HepG2 (cell line): ENCODE measurements at regions not wholly inside any gene's neighbourhood (a gene's known extent, or its start where the extent isn't known, plus 50 kb on each side); places are given as distances from the start of the nearest gene placed in this dataset.

Experiments used
- ATAC-seq: fragments of 200-7000 bp; cut with Tn5 transposase; 3 replicates; pipeline ENCODE4 v1.9.1; 2020; ENCODE audit warnings: mild to moderate bottlenecking, moderate library complexity
- BruUV-seq: library from RNA; stranded (reverse); fragments of 400-500 nt; replicated peaks from 2 replicates; lab custom pipeline; 2021; lab: Mats Ljungman, UMichigan
- CTCF ChIA-PET: fragments of 300-600 bp; formaldehyde crosslinking; extraction: SDS; loops from one replicate; lab custom pipeline; 2021; ENCODE audit warnings: low total read pairs, inconsistent platforms, low intra/inter-chr PET ratio; lab: Yijun Ruan, JAX
- POLR2A ChIA-PET: fragments of 350-600 bp; sonication (Branson Sonifier 250); formaldehyde crosslinking; loops from one replicate; lab custom pipeline; 2020; ENCODE audit warnings: antibody characterized with exemption, inconsistent platforms; lab: Yijun Ruan, JAX
- DNase-seq: peaks from one replicate; pipeline ENCODE4 v3.0.0-alpha.2; 2015; ENCODE audit warnings: low spot score
- FAIRE-seq: peaks from 3 replicates; lab custom pipeline; 2011; peaks lifted over from hg19 to GRCh38; lab: Jason Lieb, UNC
- H2AFZ ChIP-seq: one replicate; pipeline ENCODE4 v1.6.1; 2011; ENCODE audit warnings: low read length, inconsistent platforms
- H3K27ac ChIP-seq: fragments of 300-600 bp; 3 replicates; pipeline ENCODE4 v1.8.0; 2011; ENCODE audit warnings: mixed run types, mild to moderate bottlenecking, mixed read lengths, low read length, inconsistent platforms; ENCODE audit not compliant: insufficient read depth; ENCODE audit errors: extremely low read length
- H3K27me3 ChIP-seq, 2 experiments: fragments of 200-600 bp in 1 of 2; 2 replicates in 1 of 2; 3 replicates in 1 of 2; pipeline versions ENCODE4 v1.6.0 to v1.8.0; 2011; ENCODE audit warnings: low read length in 2 of 2, mild to moderate bottlenecking in 2 of 2, moderate library complexity in 2 of 2, inconsistent platforms in 1 of 2; ENCODE audit not compliant: insufficient read depth in 2 of 2, control insufficient read depth in 1 of 2
- H3K36me3 ChIP-seq, 2 experiments: fragments of 200-600 bp in 1 of 2; replicated peaks in 1 of 2; 2 replicates in 1 of 2; 3 replicates in 1 of 2; pipeline versions ENCODE4 v1.5.1 to v1.8.0; 2011; ENCODE audit warnings: low read length in 2 of 2, inconsistent platforms in 1 of 2; ENCODE audit not compliant: insufficient read depth in 2 of 2, control insufficient read depth in 1 of 2
- H3K4me1 ChIP-seq: 2 replicates; pipeline ENCODE4 v1.5.1; 2012; ENCODE audit warnings: low read length, inconsistent platforms; ENCODE audit not compliant: insufficient read depth
- H3K4me2 ChIP-seq: 2 replicates; pipeline ENCODE4 v1.6.0; 2011; ENCODE audit warnings: low read depth, low read length, inconsistent platforms
- H3K4me3 ChIP-seq, 3 experiments: fragments of 200-600 bp in 1 of 3; sonication (generic), shearing (Covaris generic) in 1 of 3; replicated peaks in 1 of 3; 2 replicates each; pipeline ENCODE4 v1.5.1; 2011 to 2016; ENCODE audit warnings: low read length in 3 of 3, inconsistent platforms in 2 of 3, low read depth in 2 of 3, mild to moderate bottlenecking in 2 of 3, control low read depth in 1 of 3, mixed read lengths in 1 of 3; ENCODE audit not compliant: insufficient read depth in 1 of 3
- H3K79me2 ChIP-seq: one replicate; pipeline ENCODE4 v1.6.1; 2011; ENCODE audit warnings: low read length, inconsistent platforms; ENCODE audit not compliant: insufficient read depth
- H3K9ac ChIP-seq: 2 replicates; pipeline ENCODE4 v1.6.0; 2011; ENCODE audit warnings: mild to moderate bottlenecking, low read depth, low read length, inconsistent platforms; ENCODE audit not compliant: insufficient read depth
- H3K9me3 ChIP-seq: 2 replicates; pipeline ENCODE4 v1.5.1; 2012; ENCODE audit warnings: mild to moderate bottlenecking, low read length
- H4K20me1 ChIP-seq: 2 replicates; pipeline ENCODE4 v1.6.0; 2011; ENCODE audit warnings: inconsistent platforms, mild to moderate bottlenecking, low read length, moderate library complexity; ENCODE audit not compliant: insufficient read depth
- HOXA7 ChIP-seq: sonication (generic); formaldehyde crosslinking; IDR thresholded peaks from 2 replicates; pipeline ENCODE4 v1.8.1; 2022; ENCODE audit warnings: mild to moderate bottlenecking, missing genetic modification reagents, moderate library complexity
- PRDM10 ChIP-seq: sonication (generic); formaldehyde crosslinking; IDR thresholded peaks from 2 replicates; pipeline ENCODE4 v1.4.0; 2020; ENCODE audit warnings: low read depth, missing genetic modification reagents
- SMYD3 ChIP-seq: sonication (generic); formaldehyde crosslinking; IDR thresholded peaks from 2 replicates; pipeline ENCODE4 v1.8.1; 2023; ENCODE audit warnings: mild to moderate bottlenecking, missing genetic modification reagents
- ZBTB10 ChIP-seq: sonication (generic); formaldehyde crosslinking; IDR thresholded peaks from 2 replicates; pipeline ENCODE4 v1.4.0; 2020; ENCODE audit warnings: missing genetic modification reagents, borderline replicate concordance
- ZNF280B ChIP-seq: sonication (generic); formaldehyde crosslinking; IDR thresholded peaks from 2 replicates; pipeline ENCODE4 v1.5.0; 2020; ENCODE audit warnings: missing genetic modification reagents, mild to moderate bottlenecking, borderline replicate concordance
- ZNF451 ChIP-seq: sonication (generic); formaldehyde crosslinking; IDR thresholded peaks from 2 replicates; pipeline ENCODE4 v1.5.0; 2020; ENCODE audit warnings: mild to moderate bottlenecking, missing genetic modification reagents
- ZNF547 ChIP-seq: sonication (generic); formaldehyde crosslinking; IDR thresholded peaks from 2 replicates; pipeline ENCODE4 v1.5.1; 2020; ENCODE audit warnings: mild to moderate bottlenecking, missing genetic modification reagents
- ZNF788 ChIP-seq: sonication (generic); formaldehyde crosslinking; IDR thresholded peaks from 2 replicates; pipeline ENCODE4 v1.5.0; 2020; ENCODE audit warnings: mild to moderate bottlenecking, missing genetic modification reagents, borderline replicate concordance
- WGBS: methylation state at CpG from one replicate; pipeline ENCODE4 v1.1.6; 2017; ENCODE audit warnings: low lambda C conversion rate; 5-methylcytosine and 5-hydroxymethylcytosine counted together
- in situ Hi-C: cut with HindIII; loops from 2 replicates; pipeline ENCODE4 v1.10.0; 2017; ENCODE audit warnings: low pct_unique_long_range_greater_than_20kb; ENCODE audit not compliant: extremely low pct_ligation_motif_present
- intact Hi-C: fragments of 100-400 bp; cut with micrococcal nuclease; formaldehyde crosslinking; loops from one replicate; pipeline ENCODE4 v1.10.0; 2022; ENCODE audit not compliant: unreplicated experiment

GRCh38 chr7:56493196-56493595 is 377.0 kb upstream of the NUPR2 start:
- H4K20me1 ChIP-seq, result no peaks in the 10 kb centered on the region
- ChIA-PET POLR2A (no interaction called here), CTCF (no interaction called here)
- FAIRE-seq (no peak), DNase-seq (no peak), ATAC-seq (no peak)
- in situ Hi-C loops, result no loop called here
- H3K36me3 ChIP-seq, result no peaks in the 10 kb centered on the region
- BruUV-seq, result no TSS peak
- no peak overlapping the region for H3K27ac ChIP-seq
- no CpG with 5 or more reads among the region's 4 CpGs for WGBS
- no peak for TF ChIP-seq ZNF547 (CRISPR knock-in tag)
- TF ChIP-seq ZBTB10 (CRISPR knock-in tag), result no peak
- no peak for TF ChIP-seq ZNF451 (CRISPR knock-in tag)
- H3K9me3 ChIP-seq, result peaks cover 88% of the 10 kb centered on the region
- intact Hi-C loops, result no loop called here
- H3K4me1 ChIP-seq, result no peaks in the 10 kb centered on the region
- H3K27me3 ChIP-seq, result no peaks in the 10 kb centered on the region
- H3K4me2 ChIP-seq, result no peak overlapping the region
- no peak overlapping the region for H2AFZ ChIP-seq
- no peak overlapping the region for H3K9ac ChIP-seq
- H3K4me3 ChIP-seq, result no peak overlapping the region
- H3K79me2 ChIP-seq, result no peaks in the 10 kb centered on the region

GRCh38 chr7:56491636-56492425 is 375.6 kb upstream of the NUPR2 start:
- Histone ChIP-seq H4K20me1 (no peaks in the 10 kb centered on the region), H3K27ac (no peak overlapping the region), H3K9ac (no peak overlapping the region), H3K27me3 (no peaks in the 10 kb centered on the region), H3K4me3 (no peak overlapping the region), H3K79me2 (no peaks in the 10 kb centered on the region), H3K36me3 (no peaks in the 10 kb centered on the region), H3K9me3 (peaks cover 97% of the 10 kb centered on the region), H3K4me2 (no peak overlapping the region), H3K4me1 (no peaks in the 10 kb centered on the region), H2AFZ (no peak overlapping the region)
- no peak for DNase-seq
- intact Hi-C loops, result no loop called here
- CTCF ChIA-PET, result no interaction called here
- 4% methylated on average over 7 of the region's 9 CpGs for WGBS
- BruUV-seq, result no TSS peak
- FAIRE-seq, result no peak
- in situ Hi-C loops, result no loop called here
- POLR2A ChIA-PET, result no interaction called here
- ATAC-seq, result no peak
- TF ChIP-seq PRDM10, result no peak
- no peak for TF ChIP-seq ZNF280B (CRISPR knock-in tag)
- TF ChIP-seq ZNF788 (CRISPR knock-in tag), result no peak
- TF ChIP-seq HOXA7 (CRISPR knock-in tag), result no peak
- no peak for TF ChIP-seq SMYD3 (CRISPR knock-in tag)
